Esophagus muscularis mucosa (tissue), 4 donors: ENCODE measurements at regions not wholly inside any gene's neighbourhood (a gene's known extent, or its start where the extent isn't known, plus 50 kb on each side); places are given as distances from the start of the nearest gene placed in this dataset.

ENCODE experiments used
- DNase-seq: peaks from one replicate; pipeline ENCODE4 v3.0.0-alpha.2; 2017; ENCODE audit errors: extremely low spot score
- H3K27ac ChIP-seq, 4 donors: fragments of 200-600 bp; sonication (generic); replicated peaks in 1 of 4; 1 replicate in 3 of 4; 2 replicates in 1 of 4; pipeline ENCODE4 v1.5.1; 2016 to 2019; ENCODE audit warnings: mild to moderate bottlenecking in 1 of 4
- H3K27me3 ChIP-seq, 4 donors: fragments of 200-600 bp; sonication (generic); one replicate each; pipeline versions ENCODE4 v1.5.1 to v1.6.0; 2016 to 2019
- H3K36me3 ChIP-seq, 4 donors: fragments of 200-600 bp; sonication (generic); one replicate each; pipeline ENCODE4 v1.5.1; 2016 to 2019
- H3K4me1 ChIP-seq, 4 donors: fragments of 200-600 bp; sonication (generic); one replicate each; pipeline ENCODE4 v1.5.1; 2016 to 2019
- H3K4me3 ChIP-seq, 4 donors: fragments of 200-600 bp; sonication (generic); 1 replicate in 2 of 4; 2 replicates in 2 of 4; pipeline ENCODE4 v1.5.1; 2016 to 2019; ENCODE audit warnings: mild to moderate bottlenecking in 4 of 4, moderate library complexity in 1 of 4
- H3K9me3 ChIP-seq, 4 donors: fragments of 200-600 bp; sonication (generic); 1 replicate in 3 of 4; 2 replicates in 1 of 4; pipeline ENCODE4 v1.5.1; 2016 to 2019
- EP300 ChIP-seq: sonication (generic); formaldehyde crosslinking; IDR thresholded peaks from one replicate; pipeline ENCODE4 v1.6.1; 2017; ENCODE audit warnings: antibody characterized with exemption
- POLR2A ChIP-seq: fragments of 450-650 bp; IDR thresholded peaks from one replicate; pipeline ENCODE4 v1.6.1; 2017; ENCODE audit warnings: antibody characterized with exemption, moderate library complexity, mild to moderate bottlenecking, low read depth
- POLR2AphosphoS5 ChIP-seq, 2 donors: sonication (generic); formaldehyde crosslinking; IDR thresholded peaks; one replicate each; pipeline ENCODE4 v1.6.1; 2017; ENCODE audit warnings: antibody characterized with exemption in 2 of 2
- WGBS: methylation state at CpG from one replicate; pipeline ENCODE4 v1.1.5; 2018; 5-methylcytosine and 5-hydroxymethylcytosine counted together
- intact Hi-C: fragments of 100-400 bp; cut with DNase I; formaldehyde crosslinking; loops from one replicate; pipeline ENCODE4 v1.15.1; 2023
- TF ChIP-seq, protein P1 (sequence below), 3 experiments: fragments of 200-600 bp in 2 of 3; fragments of 450-650 bp in 1 of 3; sonication (generic) in 2 of 3; IDR thresholded peaks; one replicate each; pipeline ENCODE4 v1.5.1; 2017 to 2019; ENCODE audit warnings: antibody characterized with exemption in 3 of 3, mild to moderate bottlenecking in 2 of 3, moderate library complexity in 1 of 3

- Histone ChIP-seq H3K4me3 (no peak overlapping the region), H3K4me1 (no peaks in the 10 kb centered on the region), H3K9me3 (no peaks in the 10 kb centered on the region), H3K36me3 (no peaks in the 10 kb centered on the region), H3K27me3 (no peaks in the 10 kb centered on the region), H3K27ac (no peak overlapping the region)
- DNase-seq = no peak
- no peak for TF ChIP-seq EP300
- no peak for TF ChIP-seq POLR2AphosphoS5 (IDR thresholded peaks at IDR 0.05)
- TF ChIP-seq, protein P1, sequence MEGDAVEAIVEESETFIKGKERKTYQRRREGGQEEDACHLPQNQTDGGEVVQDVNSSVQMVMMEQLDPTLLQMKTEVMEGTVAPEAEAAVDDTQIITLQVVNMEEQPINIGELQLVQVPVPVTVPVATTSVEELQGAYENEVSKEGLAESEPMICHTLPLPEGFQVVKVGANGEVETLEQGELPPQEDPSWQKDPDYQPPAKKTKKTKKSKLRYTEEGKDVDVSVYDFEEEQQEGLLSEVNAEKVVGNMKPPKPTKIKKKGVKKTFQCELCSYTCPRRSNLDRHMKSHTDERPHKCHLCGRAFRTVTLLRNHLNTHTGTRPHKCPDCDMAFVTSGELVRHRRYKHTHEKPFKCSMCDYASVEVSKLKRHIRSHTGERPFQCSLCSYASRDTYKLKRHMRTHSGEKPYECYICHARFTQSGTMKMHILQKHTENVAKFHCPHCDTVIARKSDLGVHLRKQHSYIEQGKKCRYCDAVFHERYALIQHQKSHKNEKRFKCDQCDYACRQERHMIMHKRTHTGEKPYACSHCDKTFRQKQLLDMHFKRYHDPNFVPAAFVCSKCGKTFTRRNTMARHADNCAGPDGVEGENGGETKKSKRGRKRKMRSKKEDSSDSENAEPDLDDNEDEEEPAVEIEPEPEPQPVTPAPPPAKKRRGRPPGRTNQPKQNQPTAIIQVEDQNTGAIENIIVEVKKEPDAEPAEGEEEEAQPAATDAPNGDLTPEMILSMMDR (IDR thresholded peaks at IDR 0.05) = no peak
- TF ChIP-seq POLR2A = no peak
- intact Hi-C loops = no loop called here
- WGBS = 96% methylated on average over 7 of the region's 7 CpGs
These were observed 91.4 kb upstream of the LYPLAL1 start for GRCh38 chr1:219081943-219082925.

DNA sequence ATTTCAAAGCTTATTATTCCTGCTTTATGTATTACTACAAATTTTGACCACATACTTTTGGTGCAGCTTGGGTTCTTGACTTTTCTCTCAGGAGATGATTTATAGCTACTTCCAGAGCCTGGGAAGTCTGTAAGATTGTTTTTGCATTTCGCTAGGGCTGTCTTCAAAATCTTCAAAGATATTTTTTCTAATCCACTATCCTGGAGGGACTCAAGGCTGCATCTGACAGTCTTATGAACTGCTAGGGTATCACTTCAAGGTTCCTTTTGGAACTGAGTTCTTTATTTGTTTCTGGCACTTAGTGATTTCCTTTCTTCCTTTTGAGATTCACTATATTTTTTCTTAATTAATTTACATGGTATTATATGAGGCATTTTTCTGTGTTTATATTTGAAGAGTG lies 90.0 kb upstream of the LYPLAL1 start:
- Histone ChIP-seq H3K36me3 (no peaks in the 10 kb centered on the region), H3K4me3 (no peak overlapping the region), H3K27ac (no peak overlapping the region), H3K9me3 (no peaks in the 10 kb centered on the region), H3K4me1 (no peaks in the 10 kb centered on the region), H3K27me3 (no peaks in the 10 kb centered on the region)
- TF ChIP-seq, protein P1 (IDR thresholded peaks at IDR 0.05) = no peak
- TF ChIP-seq POLR2AphosphoS5 (IDR thresholded peaks at IDR 0.05) = no peak
- TF ChIP-seq EP300 = no peak
- TF ChIP-seq POLR2A = no peak
- intact Hi-C loops = no loop called here
- 73% methylated on average over 1 of the region's 1 CpG for WGBS
- no peak for DNase-seq

- Histone ChIP-seq H3K36me3 (no peaks in the 10 kb centered on the region), H3K27me3 (no peaks in the 10 kb centered on the region), H3K4me1 (no peaks in the 10 kb centered on the region), H3K27ac (no peak overlapping the region), H3K4me3 (no peak overlapping the region), H3K9me3 (no peaks in the 10 kb centered on the region)
- intact Hi-C loops = no loop called here
- no peak for TF ChIP-seq POLR2AphosphoS5 (IDR thresholded peaks at IDR 0.05)
- no peak for DNase-seq
- 92% methylated on average over 3 of the region's 3 CpGs for WGBS
These were observed 88.6 kb upstream of the LYPLAL1 start for GRCh38 chr1:219085082-219085481.

- TF ChIP-seq POLR2AphosphoS5 (IDR thresholded peaks at IDR 0.05) (no peak), EP300 (no peak), POLR2A (no peak)
- TF ChIP-seq, protein P1 (IDR thresholded peaks at IDR 0.05) = no peak
These were observed 87.7 kb upstream of the LYPLAL1 start for GRCh38 chr1:219085988-219086387.

DNA sequence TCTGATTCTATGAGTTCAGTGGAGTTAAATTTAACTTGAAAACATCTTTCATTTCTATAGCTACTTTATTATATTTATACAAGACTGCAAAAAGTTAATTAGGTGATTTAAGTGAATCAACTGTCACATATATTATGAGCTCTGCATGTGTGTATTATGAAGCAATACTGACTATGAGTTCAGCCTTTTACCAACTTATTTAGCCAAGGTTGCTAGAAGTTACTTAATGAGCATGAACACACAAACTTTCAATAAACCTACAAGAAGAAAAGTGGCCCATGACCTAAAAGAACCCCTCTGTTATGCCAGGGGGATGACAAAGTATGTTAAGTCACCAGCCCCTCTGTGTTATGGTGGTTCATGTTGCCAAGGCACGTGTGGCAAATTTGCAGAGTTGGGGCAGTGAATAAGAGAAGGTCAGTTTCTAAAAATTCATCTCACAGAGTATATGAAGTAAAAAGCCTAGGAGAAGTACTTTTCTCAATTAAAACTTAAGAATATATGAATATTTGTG lies 86.7 kb upstream of the LYPLAL1 start:
- no peaks in the 10 kb centered on the region for H3K27me3 ChIP-seq
- H3K36me3 ChIP-seq = no peaks in the 10 kb centered on the region
- H3K9me3 ChIP-seq = no peaks in the 10 kb centered on the region
- H3K4me3 ChIP-seq = no peak overlapping the region
- DNase-seq = no peak
- no peaks in the 10 kb centered on the region for H3K4me1 ChIP-seq
- WGBS = 0% methylated on average over 1 of the region's 1 CpG
- TF ChIP-seq, protein P1 (IDR thresholded peaks at IDR 0.05) = no peak
- TF ChIP-seq EP300 (no peak), POLR2A (no peak), POLR2AphosphoS5 (IDR thresholded peaks at IDR 0.05) (no peak)
- intact Hi-C loops = no loop called here
- H3K27ac ChIP-seq = no peak overlapping the region

More at GRCh38 chr1:219085988-219086387, 87.7 kb upstream of the LYPLAL1 start:
- no peaks in the 10 kb centered on the region for H3K4me1 ChIP-seq
- H3K9me3 ChIP-seq = no peaks in the 10 kb centered on the region
- H3K27me3 ChIP-seq = no peaks in the 10 kb centered on the region
- H3K4me3 ChIP-seq = no peak overlapping the region
- 78% methylated on average over 1 of the region's 1 CpG for WGBS
- H3K36me3 ChIP-seq = no peaks in the 10 kb centered on the region
- intact Hi-C loops = no loop called here
- H3K27ac ChIP-seq = no peak overlapping the region
- DNase-seq = no peak
